ENCODE measurements at regions not wholly inside any gene's neighbourhood (a gene's known extent, or its start where the extent isn't known, plus 50 kb on each side); places are given as distances from the start of the nearest gene placed in this dataset.

DNA sequence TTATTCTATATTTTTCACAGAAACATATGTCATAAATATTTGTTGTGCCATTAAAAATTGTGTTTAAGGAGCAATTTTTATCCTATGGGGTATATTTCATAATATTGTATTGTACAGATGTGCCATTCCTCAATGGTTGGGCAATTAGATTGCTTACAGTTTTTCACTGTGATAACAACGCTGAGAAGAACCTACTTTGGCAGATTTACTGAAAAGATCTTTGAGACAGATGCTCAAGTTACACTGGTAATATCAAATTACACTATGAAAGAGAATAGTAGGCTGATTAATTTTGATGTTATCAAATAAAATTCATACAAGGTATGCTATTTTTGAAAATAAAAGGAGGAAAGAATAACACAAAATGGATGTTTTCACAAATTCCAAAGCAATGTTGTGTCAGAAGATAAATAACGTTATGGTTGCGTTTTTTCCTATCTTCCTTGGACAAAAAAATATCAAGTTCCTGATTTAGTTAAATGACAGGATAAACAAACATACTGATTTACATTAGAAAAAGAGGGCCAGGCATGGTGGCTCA, 335.1 kb upstream of the ZNF521 start:
- TF ChIP-seq, protein P1, sequence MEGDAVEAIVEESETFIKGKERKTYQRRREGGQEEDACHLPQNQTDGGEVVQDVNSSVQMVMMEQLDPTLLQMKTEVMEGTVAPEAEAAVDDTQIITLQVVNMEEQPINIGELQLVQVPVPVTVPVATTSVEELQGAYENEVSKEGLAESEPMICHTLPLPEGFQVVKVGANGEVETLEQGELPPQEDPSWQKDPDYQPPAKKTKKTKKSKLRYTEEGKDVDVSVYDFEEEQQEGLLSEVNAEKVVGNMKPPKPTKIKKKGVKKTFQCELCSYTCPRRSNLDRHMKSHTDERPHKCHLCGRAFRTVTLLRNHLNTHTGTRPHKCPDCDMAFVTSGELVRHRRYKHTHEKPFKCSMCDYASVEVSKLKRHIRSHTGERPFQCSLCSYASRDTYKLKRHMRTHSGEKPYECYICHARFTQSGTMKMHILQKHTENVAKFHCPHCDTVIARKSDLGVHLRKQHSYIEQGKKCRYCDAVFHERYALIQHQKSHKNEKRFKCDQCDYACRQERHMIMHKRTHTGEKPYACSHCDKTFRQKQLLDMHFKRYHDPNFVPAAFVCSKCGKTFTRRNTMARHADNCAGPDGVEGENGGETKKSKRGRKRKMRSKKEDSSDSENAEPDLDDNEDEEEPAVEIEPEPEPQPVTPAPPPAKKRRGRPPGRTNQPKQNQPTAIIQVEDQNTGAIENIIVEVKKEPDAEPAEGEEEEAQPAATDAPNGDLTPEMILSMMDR (conservative IDR thresholded peaks at IDR 0.05; ENCODE audit: low read depth in 2 of 2), result no peak
- TF ChIP-seq EZH2 (IDR thresholded peaks at IDR 0.05; ENCODE audit: low read depth, unreplicated experiment) (no peak), ZNF331 (CRISPR knock-in tag; IDR thresholded peaks at IDR 0.05; ENCODE audit: low read depth) (no peak), POLR2AphosphoS5 (IDR thresholded peaks at IDR 0.05; ENCODE audit: low read depth) (no peak), REST (IDR thresholded peaks at IDR 0.05; ENCODE audit: unreplicated experiment) (no peak), CREB1 (CRISPR knock-in tag; IDR thresholded peaks at IDR 0.05; ENCODE audit: low read depth) (no peak), STAT1 (IDR thresholded peaks at IDR 0.05; ENCODE audit: unreplicated experiment) (no peak)
- TF ChIP-seq, protein P2, sequence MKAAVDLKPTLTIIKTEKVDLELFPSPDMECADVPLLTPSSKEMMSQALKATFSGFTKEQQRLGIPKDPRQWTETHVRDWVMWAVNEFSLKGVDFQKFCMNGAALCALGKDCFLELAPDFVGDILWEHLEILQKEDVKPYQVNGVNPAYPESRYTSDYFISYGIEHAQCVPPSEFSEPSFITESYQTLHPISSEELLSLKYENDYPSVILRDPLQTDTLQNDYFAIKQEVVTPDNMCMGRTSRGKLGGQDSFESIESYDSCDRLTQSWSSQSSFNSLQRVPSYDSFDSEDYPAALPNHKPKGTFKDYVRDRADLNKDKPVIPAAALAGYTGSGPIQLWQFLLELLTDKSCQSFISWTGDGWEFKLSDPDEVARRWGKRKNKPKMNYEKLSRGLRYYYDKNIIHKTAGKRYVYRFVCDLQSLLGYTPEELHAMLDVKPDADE (IDR thresholded peaks at IDR 0.05), result no peak

Measured in GM23338 (cell line).